Activated naive CD4-positive, alpha-beta T cell (primary cell): ENCODE measurements at regions not wholly inside any gene's neighbourhood (a gene's known extent, or its start where the extent isn't known, plus 50 kb on each side); places are given as distances from the start of the nearest gene placed in this dataset.

Experiments used
- DNase-seq, 4 experiments: peaks; one replicate each; lab custom pipeline; 2025; lab: John Stamatoyannopoulos, UW

GRCh38 chr2:120785228-120785966 is 49.7 kb downstream of the GLI2 start:
- no peak for DNase-seq

DNA sequence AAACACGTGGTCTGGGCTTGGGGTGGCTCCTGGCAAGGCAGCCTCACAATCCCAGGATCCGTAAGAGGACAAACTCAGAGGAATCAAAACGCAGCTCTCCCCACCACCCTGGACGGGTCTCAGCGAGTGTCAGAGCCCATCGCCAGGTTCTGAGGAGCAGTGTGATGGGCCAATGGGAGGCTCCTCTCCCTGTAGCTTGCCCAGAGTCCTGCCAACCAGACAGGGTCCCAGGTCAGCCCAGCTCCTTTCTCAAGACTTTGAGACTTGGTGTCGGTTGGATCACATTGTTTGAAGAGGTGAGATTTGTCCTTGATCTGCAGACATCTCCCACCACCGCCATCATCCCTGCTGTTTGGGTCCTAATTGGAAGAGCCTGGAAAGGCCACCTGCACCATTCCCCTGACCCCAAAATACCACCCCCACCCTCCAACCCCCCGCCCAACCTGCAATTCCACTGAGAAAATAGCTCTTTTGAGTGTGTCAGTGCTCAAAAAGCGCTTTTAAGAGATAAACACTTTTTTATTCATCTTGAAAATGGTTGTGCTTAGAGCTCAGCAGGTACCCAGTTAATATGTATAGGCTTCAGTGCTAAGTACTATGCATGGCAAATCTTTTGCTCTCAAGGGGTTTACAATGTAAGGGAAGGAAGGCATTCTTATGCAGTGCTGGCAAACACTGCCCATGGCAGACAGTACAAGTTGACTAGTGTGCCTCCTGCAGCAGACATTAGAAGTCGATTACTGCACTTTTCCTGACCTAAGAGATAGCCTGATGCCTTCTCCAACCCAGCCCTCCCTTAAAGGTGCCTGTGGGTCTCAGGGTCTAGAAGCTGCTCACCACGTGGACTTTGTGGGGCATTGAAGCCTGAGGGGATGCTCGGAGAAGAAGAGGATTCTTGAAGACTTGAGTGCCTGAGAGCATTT is 50.6 kb downstream of the GLI2 start:
- no peak for DNase-seq

GRCh38 chr2:120787111-120787821 is 51.6 kb downstream of the GLI2 start:
- DNase-seq = no peak

DNA sequence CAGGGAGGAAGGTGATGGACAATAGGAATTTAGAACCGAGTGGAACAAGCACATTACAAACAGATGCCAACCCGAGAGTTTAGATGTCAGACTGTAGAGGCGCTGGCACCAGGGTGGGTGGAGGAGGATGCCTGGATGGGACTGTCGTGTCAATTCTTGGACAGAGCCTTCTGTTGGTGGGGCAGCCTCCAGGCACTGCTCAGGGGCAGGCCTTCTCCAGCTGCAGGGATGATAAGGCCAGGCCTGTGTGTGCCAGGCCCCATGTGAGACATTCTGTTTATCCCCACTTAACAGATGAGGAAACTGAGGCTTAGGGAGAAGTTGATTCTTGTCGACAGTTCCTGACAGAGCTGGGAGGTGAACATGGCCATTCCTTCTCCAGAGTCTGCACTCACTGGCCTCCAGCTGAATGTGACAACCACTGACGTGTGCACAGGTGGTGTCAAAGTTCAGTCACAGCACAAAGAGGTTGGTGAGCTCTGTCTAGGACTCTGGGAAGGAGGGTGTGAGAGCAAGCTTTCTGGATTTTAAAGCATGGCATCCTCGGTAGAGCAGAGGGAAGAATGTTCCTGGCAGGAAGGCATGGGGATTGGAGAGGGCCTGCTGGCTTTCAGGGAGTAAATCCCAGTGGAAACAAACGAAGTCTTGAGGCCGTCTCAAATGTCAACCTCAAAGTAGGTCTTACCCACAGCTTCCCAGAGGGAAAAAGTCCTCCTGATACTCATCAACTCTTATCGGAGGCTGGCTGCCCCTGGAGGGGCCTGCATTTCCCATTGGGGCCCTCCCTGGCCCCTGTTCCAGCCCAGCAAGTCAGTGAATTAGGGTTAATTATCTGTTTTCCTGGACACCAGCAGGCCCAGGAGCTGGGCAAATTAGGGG is 52.4 kb downstream of the GLI2 start:
- DNase-seq = no peak

- DNase-seq = no peak
Measured at GRCh38 chr2:120791243-120791961, 55.7 kb downstream of the GLI2 start.

DNA sequence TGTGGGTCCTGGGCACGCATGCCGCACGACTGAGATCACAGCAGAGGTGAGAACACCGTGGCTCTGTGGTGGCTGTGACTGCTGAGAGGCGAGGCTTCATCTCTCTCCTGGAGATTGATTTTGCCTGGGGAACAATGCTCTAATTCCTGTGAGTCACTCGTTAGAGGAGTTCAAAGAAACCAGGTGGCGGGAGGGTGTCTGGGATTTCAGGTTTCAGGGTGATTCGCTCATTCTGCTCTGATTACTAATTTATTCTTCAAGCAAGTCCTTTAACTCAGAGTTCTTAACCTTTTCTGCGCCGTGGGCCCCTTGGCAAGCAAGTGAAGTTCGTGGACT is 56.3 kb downstream of the GLI2 start:
- DNase-seq = no peak

DNA sequence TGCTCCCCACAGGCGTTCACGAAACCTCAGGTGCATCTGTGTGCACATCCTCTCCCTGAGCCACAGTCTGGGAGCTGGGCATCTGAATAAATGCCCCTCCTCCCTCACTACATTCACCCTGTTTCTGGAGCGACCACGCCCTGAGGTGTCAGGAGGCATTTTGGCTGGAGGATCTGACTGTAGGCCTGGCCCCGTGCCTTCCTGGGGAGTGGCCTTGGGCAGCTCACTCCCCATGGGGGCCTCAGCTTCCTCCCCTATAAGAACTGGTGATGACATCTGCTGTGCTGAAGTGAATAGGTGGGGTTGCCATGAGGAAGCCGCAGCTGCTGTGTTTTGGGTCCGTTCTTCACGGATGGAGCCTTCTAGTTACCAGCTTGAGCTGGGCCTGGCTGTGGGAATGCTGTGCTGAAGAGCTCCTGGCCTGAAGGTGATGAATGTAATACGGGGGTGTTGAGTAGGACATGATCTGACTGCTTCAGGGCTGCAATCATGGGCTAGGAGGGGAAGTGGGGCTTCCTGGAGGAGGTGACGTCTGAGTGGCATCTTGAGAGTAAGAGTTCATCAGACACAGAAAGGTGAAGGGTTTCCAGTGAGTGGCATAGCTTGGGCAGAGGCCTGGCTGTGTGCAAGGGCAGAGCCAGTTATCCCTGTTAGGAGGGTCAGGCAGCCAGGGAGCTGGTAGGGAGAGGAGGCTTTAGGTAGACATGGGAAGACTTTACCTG is 58.2 kb downstream of the GLI2 start:
- no peak for DNase-seq

GRCh38 chr2:120794716-120795115 is 59.0 kb downstream of the GLI2 start:
- DNase-seq = no peak

GRCh38 chr2:120796094-120796493 is 60.4 kb downstream of the GLI2 start:
- no peak for DNase-seq

DNA sequence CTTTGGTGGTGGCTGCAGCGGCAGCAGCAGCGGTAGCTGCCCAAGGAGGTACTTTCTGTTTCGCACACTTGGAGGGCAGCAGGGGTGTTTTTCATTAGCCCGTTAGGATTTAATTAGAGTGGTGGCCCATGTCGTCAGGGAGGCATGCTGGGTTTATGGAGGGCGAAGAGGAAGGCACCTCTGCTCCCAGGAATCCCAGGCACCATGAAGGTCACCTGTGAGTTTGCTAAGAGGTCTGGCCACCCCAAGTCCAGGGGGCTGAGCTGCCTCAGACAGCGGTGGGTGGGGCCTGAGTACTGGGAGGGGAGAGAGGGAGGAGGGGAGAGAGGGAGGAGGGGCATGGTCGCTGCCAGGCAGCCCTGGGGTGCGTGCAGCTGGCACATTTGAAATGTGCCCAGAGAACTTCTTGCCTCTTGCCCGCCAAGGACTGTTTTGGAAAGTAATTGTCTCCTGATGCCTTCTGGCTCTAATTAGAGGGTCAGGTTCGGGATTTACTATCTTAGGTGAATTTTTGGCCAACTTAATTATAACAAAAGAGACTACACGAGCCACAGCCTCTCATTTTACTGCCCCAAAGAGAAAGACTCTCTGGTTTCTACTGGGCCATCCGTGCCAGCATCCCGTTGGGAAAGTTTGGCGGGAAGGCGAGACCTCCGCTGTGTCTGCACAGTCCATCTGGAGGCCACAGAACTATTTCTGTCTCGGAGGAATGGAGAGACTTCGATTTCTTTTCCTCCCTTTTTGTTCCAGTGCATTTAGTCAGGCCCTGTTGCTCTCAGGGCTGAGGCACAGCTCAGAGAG is 62.0 kb downstream of the GLI2 start:
- DNase-seq = no peak

GRCh38 chr2:120798567-120799247 is 63.0 kb downstream of the GLI2 start:
- no peak for DNase-seq

DNA sequence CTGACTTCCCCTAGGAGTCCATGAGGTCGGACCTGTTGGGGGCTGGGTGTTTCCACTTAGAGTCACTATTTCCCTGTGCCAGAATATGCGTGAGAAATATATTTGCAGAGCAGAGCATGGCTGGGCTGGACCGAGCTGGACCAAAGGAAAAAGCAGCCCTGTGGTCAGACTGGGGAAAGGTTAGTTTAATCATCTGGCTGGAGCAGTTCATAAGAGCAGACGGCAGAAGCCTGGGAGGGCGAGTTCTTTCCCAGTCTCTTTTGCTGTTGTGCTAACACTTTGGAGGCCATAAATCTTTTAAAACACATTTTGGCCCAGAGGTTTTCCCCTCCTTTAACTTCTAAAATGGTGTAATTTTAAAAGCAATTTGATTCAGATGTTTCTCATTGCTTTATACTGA is 66.5 kb downstream of the GLI2 start:
- DNase-seq = no peak

DNA sequence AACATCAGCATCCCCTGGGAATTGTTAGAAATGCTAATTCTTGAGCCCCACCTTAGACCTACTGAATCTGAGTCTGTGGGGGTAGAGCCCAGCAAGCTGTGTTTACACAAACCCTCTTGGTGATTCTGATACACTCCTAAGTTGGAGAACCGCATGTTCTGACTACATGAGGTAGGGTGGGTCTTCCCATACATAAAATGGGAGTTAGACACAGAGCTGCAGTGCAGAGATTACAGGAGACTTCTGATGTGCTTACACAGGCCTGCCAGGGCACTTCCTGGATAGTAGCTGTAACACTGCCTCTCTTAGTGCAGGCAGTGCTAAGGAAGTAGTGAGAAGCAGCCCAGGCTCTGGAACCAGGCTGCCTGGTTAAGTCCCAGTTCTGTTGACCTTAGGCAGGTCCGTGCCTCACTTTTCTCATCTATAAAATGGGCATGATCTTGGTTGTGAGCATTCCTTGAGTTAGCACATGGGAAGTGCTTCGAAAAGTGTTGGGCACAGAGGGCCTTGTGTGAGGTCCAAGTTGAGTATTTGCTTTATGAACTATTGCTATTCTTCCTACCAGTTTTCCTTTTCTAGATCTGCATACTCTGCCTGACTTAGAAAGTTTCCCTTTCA is 67.3 kb downstream of the GLI2 start:
- no peak for DNase-seq

DNA sequence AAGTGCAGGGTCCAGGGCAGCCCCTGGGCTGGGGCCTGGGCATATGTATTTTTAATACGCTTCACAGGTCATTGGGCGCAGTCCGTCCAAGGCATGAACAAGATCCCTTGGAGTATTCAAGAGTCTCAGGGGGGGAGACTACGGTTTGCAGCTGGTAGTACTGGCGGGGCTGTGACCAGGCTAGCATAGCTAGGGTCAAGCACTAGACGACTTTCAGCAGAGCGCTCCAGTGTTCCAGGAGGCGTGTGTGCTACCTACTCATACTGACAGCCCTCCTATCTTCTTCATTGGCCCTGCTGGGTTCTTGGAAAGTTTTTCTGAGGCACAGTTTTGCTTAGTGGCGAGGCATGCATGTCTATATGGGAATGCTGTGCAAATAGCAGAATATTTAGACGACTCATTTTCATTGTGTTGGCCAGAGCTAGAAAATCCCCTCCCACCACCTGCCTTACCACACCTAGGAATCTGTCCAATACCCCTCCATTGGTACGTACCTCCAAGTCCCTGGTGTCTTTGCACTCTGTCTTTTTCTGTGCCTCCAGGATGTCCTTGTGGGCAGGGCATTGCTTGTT is 68.2 kb downstream of the GLI2 start:
- no peak for DNase-seq

DNA sequence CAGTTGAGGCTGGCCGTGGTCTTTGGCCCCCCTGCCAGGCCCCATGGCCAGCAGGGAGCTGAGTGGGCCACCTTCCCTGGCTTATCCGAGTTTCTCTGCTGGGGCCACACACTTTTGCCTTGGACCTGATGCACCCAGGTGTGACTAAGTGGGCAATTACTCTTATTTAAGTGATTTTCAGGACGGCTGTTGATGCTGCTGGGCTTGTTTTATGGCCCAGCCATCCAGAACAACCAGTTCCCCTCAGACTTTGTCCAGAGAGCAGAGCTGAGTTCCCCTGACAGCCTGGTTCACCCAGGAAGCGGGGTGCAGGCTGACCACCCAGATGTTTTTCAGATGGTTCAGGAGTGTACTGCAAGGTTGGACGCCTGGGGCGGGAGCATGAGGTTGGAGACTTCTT is 68.8 kb downstream of the GLI2 start:
- no peak for DNase-seq

DNA sequence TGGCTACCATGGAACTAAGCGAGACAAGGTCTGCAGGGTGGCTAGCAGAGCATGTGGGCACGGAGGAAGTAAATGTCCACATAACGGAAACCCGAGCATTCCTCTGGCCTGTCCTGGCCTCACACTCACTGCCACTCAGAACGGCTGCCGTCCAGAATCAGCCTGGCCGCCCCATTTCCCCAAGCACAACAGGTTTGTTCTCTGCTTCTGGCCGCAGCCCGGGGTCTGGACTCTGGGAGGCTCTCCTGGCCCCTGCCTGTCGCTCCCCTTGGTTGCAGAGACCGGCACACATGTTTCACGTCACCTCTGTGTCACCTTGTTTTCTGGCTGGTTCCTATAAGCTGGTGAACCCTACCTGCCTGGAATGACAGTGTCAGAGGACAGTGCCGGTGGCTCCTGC is 69.3 kb downstream of the GLI2 start:
- no peak for DNase-seq

DNA sequence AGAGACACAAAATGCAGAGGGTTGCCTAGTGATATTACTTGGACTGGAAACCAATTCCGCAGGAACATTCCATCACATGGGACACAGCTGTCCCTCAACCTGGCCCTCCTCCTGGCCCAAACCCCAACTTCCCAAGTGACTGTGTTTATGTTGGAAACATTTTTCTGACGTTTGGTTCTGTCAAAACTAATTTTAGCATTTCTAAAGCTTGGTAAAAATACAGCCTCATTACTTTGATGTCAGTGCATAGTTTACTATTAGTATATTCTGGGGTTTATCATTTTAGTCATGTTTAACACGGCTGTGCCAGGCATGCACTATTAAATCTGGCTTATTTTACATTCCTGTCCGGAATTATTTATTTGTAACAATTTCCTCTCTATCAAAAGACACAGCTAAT is 69.9 kb downstream of the GLI2 start:
- DNase-seq = no peak

DNA sequence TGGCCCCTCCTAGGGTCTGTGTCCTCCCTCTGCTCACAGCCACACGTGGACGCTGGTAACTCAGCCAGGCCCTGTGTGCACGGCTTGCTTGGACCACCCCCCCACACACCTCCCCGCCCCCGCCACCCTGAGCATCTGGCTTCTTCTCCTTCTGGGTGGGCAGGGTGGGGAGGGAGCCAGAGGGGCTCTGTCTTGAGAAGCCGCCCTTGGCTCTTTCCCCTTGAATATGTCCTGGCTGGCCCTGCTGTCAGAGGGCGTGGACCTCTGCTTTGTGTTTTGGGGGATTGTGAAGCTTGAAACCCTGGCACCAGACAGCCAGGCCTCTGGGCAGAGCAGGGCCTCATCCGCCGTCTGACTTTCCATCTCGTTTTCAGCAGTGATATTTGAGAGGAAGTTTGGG is 72.1 kb downstream of the GLI2 start:
- no peak for DNase-seq
